Activated T-cell treated with anti-CD3 and anti-CD28 coated beads, Interleukin-2, amount 50 U/mL, for 72 hours (primary cell): ENCODE measurements at regions not wholly inside any gene's neighbourhood (a gene's known extent, or its start where the extent isn't known, plus 50 kb on each side); places are given as distances from the start of the nearest gene placed in this dataset.

Source experiments
- ATAC-seq, 2 donors: fragments of 150-1000 bp; cut with Tn5 transposase; replicated peaks in 1 of 2; 2 replicates each; pipeline ENCODE4 v1.10.0; 2021; ENCODE audit warnings: moderate library complexity in 2 of 2, mild to moderate bottlenecking in 1 of 2
- DNase-seq, 2 donors: peaks; one replicate each; pipeline ENCODE4 v3.0.0; 2021 to 2022; ENCODE audit warnings: mixed read lengths in 1 of 2
- H3K27ac Mint-ChIP-seq: one replicate; pipeline ENCODE4 v1.8.0; 2022; ENCODE audit warnings: mild to moderate bottlenecking, moderate library complexity, mixed read lengths
- H3K27me3 Mint-ChIP-seq: one replicate; pipeline ENCODE4 v1.8.0; 2022; ENCODE audit warnings: low read depth, mixed read lengths
- H3K36me3 Mint-ChIP-seq, 2 donors: one replicate each; pipeline ENCODE4 v1.8.0; 2022; ENCODE audit warnings: mixed read lengths in 2 of 2, mild to moderate bottlenecking in 1 of 2; ENCODE audit not compliant: insufficient read depth in 2 of 2
- H3K4me1 Mint-ChIP-seq: one replicate; pipeline ENCODE4 v1.8.0; 2022; ENCODE audit warnings: low read depth, mixed read lengths
- H3K4me3 Mint-ChIP-seq, 2 donors: one replicate each; pipeline ENCODE4 v1.8.0; 2022; ENCODE audit warnings: mild to moderate bottlenecking in 2 of 2, mixed read lengths in 2 of 2, moderate library complexity in 2 of 2
- H3K9me3 Mint-ChIP-seq, 2 donors: one replicate each; pipeline ENCODE4 v1.8.0; 2022; ENCODE audit warnings: mixed read lengths in 2 of 2

DNA sequence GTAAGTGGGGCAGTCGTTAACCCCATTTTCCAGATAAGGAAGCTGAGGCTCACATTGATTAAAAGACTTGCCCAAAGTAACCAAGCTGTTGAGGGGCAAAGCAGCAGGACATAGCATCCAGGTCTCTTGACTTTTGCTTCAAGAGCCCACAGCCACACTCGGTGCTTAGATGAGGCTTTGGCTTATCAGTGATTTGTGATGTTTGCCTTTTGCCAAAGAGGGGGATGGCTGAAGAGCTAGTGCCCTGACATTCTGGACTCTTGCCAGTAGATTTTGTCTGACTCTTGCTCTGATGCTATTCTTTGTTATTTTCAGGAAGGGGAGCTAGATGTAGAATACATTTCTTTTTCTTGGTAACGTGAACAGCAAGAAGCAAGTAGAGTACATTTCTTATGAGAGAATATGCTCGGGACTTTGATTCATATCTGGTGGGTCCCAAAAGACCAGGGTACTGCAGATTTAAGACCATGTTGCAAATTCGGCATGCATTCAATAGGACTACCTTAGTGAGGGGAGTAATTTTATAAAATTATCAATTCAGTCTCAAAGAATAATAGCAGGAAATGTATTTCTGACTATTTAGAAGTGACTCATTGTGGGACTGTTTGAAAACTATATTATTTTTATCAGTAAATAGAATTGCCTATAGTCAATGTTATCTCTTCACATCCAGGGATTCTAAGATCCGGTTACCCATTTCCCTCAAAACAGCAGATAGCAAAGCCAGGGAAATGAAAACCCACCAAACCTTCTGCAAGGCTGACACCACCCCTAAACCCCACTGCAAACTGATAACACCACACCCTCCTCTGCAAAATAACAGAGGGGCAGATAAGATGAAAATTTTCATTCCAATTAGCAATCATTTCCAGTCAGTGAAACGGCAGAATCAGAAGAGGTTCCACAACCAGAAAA, 180.0 kb upstream of the BMPER start:
- H3K4me3 Mint-ChIP-seq, result no peak overlapping the region
- DNase-seq (no peak), ATAC-seq (no peak)
- peaks cover 0 to 2% of the 10 kb centered on the region in 2 donors for H3K9me3 Mint-ChIP-seq
- no peaks in the 10 kb centered on the region for H3K4me1 Mint-ChIP-seq
- no peak overlapping the region for H3K27ac Mint-ChIP-seq
- no peaks in the 10 kb centered on the region for H3K27me3 Mint-ChIP-seq
- H3K36me3 Mint-ChIP-seq, result no peaks in the 10 kb centered on the region

DNA sequence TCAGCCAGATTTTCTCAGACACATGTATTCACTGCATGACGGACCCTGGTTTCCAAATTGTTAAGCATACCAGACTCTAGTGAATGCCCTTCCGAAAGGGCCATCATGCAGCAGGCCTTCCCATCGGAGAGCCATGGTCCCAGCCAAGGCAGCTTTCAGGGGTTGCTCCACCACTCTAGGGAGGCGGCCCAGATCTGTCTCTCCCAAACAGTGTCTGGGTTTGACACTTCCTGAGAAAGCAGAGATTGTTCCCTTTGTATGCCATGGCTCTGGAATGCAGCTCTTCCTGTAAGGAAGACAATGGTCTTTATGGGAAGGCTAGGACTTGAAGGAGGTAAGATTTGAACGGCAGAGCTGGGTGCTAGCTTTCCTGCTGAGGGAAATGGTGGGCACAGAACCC, 178.8 kb upstream of the BMPER start:
- ATAC-seq, result no peak
- Mint-ChIP-seq H3K27me3 (no peaks in the 10 kb centered on the region), H3K9me3 (peaks cover 0 to 2% of the 10 kb centered on the region in 2 donors), H3K27ac (no peak overlapping the region), H3K36me3 (no peaks in the 10 kb centered on the region), H3K4me1 (no peaks in the 10 kb centered on the region), H3K4me3 (no peak overlapping the region)
- DNase-seq, result no peak

DNA sequence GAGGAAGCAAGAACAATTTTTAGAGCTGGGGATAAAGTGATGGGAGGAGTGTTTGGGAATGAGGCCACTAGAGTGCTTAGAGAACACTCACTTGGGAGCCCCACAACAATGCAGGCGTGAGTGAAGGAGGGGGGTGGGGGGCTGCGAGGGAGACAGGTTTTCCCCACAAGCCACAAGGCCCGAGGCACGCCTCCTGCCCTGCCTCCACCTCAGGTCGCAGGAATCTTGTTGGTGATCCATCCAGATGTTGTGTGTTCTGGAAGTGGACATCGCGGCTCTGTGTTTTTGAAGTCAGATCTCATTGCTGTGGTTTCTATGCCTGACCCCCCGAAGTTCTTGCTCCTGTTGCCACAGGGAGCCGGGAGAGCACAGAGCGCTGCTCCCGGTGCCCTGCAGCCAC, 178.0 kb upstream of the BMPER start:
- Mint-ChIP-seq H3K36me3 (no peaks in the 10 kb centered on the region), H3K27me3 (no peaks in the 10 kb centered on the region), H3K27ac (no peak overlapping the region), H3K4me1 (no peaks in the 10 kb centered on the region), H3K9me3 (peaks cover 0 to 2% of the 10 kb centered on the region in 2 donors), H3K4me3 (no peak overlapping the region)
- DNase-seq (no peak), ATAC-seq (no peak)

DNA sequence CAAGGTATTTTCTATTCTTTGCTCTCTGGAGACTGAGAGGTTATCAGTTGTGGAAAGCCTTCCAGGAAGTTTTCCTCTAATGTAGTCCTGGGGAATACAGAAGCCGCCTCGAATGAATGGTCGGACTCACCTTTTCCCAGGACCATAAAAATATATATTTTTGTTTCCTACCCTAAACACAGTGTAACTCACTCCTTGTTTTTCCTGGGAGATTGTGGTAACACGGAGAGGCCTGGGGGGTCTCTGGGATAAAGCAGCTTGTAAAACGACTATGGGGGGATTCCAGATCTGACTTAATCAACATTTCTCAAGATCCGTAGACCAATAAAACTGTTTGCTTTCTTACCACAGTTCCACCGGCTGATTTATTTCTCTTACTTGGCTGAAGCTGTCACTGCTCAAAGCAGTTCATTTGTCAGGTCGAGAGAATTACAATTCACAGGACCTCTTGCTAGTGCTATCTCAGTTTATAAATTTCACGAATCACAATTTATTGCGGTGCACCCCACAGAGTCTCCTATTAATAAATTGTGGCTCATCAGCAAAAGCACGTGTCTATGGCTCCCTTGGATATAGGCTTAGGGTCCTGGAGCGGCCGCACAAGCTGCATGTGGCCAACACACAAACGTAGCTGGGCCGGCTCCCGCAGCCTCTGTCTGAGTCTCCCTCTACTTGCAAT, 176.3 kb upstream of the BMPER start:
- Mint-ChIP-seq H3K9me3 (peaks cover 0 to 2% of the 10 kb centered on the region in 2 donors), H3K4me3 (no peak overlapping the region), H3K36me3 (no peaks in the 10 kb centered on the region), H3K27me3 (no peaks in the 10 kb centered on the region), H3K4me1 (no peaks in the 10 kb centered on the region), H3K27ac (no peak overlapping the region)
- DNase-seq (no peak), ATAC-seq (no peak)

DNA sequence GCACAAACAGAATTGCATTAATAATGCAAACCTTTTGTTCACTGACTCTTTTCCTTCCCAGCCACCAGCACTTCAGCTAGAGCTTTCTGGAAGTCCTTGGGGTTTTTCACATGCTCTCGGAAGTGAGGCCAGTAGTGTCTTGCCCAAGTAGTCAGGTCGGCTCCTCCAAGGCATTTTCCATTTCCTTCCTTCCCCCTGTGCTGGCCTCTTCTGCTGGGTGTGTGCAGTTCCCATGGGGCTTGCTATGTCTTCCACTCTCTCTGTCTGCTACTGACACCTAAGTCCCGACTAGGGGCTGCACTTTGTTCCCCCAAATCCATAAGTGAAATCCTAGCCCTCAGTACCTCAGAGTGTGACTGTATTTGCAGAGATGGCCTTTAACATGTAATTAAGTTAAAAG, 175.6 kb upstream of the BMPER start:
- ATAC-seq (no peak), DNase-seq (no peak)
- Mint-ChIP-seq H3K4me1 (no peaks in the 10 kb centered on the region), H3K27ac (no peak overlapping the region), H3K36me3 (no peaks in the 10 kb centered on the region), H3K9me3 (peaks cover 0 to 2% of the 10 kb centered on the region in 2 donors), H3K27me3 (no peaks in the 10 kb centered on the region), H3K4me3 (no peak overlapping the region)

DNA sequence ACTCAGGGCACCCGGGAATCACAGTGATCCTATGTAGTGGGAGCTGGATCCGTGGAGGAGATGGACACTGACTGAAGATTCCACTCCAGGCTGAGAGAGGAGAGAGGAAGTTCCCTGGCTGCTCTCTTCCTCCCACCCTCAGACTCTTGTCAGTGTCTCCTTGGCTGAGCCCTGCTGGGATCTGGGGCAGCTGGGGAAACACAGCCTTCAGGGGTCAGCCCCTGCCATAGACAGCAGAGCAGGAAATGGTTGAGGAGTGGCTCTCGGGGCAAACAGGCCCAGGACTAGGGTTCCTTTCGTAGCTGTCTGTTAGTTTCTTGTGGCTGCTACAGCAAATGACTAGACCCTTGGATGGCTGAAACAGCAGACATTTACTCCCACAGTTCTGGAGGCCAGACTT, 174.4 kb upstream of the BMPER start:
- Mint-ChIP-seq H3K9me3 (peaks cover 0 to 2% of the 10 kb centered on the region in 2 donors), H3K36me3 (no peaks in the 10 kb centered on the region), H3K27me3 (no peaks in the 10 kb centered on the region), H3K4me3 (no peak overlapping the region), H3K27ac (no peak overlapping the region), H3K4me1 (no peaks in the 10 kb centered on the region)
- DNase-seq, result no peak
- no peak for ATAC-seq

DNA sequence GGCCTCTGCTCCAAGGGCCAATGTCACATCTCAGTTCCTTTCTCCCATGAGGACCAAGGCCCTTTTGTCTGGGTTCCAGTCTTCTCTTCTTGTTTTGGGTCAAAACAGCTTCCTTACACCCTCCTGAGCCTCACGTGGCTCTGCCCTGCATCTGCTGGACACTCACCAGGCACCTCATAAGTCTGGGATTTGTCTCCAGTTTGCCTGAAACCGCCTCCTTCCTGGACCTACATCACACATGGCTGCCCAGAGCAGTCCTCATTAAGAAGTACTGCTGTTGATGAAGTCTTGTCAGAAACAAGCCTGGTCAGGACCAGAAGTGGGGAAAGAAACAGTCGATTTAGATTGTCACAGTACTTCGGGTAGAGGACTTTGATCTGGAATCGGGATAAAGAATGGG, 173.4 kb upstream of the BMPER start:
- H3K4me3 Mint-ChIP-seq, result no peak overlapping the region

DNA sequence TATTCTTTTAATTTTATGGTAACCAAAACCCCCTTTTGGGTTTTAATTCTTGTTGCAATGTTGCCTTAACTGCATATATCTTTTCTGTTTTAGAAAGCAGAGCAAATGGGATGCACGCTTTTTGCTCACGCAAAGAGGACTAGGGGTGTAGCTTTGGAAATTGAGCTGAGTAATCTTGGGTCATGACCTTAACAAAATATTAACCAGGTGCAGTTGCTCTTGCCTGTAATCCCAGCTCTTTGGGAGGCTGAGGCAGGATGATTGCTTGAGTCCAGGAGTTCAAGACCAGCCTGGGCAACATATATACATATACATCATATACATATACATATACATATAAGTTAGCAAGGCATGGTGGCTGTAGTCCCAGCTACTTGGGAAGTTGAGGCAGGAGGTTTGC, 172.9 kb upstream of the BMPER start:
- Mint-ChIP-seq H3K36me3 (no peaks in the 10 kb centered on the region), H3K27ac (no peak overlapping the region), H3K9me3 (peaks cover 2 to 3% of the 10 kb centered on the region in 2 donors), H3K27me3 (no peaks in the 10 kb centered on the region), H3K4me1 (no peaks in the 10 kb centered on the region), H3K4me3 (no peak overlapping the region)
- no peak for DNase-seq
- ATAC-seq, result no peak

More for the DNA sequence above, 173.4 kb upstream of the BMPER start:
- ATAC-seq (no peak), DNase-seq (no peak)
- no peaks in the 10 kb centered on the region for H3K27me3 Mint-ChIP-seq
- H3K36me3 Mint-ChIP-seq, result no peaks in the 10 kb centered on the region
- no peak overlapping the region for H3K27ac Mint-ChIP-seq
- H3K9me3 Mint-ChIP-seq, result peaks cover 0 to 2% of the 10 kb centered on the region in 2 donors
- H3K4me1 Mint-ChIP-seq, result no peaks in the 10 kb centered on the region

DNA sequence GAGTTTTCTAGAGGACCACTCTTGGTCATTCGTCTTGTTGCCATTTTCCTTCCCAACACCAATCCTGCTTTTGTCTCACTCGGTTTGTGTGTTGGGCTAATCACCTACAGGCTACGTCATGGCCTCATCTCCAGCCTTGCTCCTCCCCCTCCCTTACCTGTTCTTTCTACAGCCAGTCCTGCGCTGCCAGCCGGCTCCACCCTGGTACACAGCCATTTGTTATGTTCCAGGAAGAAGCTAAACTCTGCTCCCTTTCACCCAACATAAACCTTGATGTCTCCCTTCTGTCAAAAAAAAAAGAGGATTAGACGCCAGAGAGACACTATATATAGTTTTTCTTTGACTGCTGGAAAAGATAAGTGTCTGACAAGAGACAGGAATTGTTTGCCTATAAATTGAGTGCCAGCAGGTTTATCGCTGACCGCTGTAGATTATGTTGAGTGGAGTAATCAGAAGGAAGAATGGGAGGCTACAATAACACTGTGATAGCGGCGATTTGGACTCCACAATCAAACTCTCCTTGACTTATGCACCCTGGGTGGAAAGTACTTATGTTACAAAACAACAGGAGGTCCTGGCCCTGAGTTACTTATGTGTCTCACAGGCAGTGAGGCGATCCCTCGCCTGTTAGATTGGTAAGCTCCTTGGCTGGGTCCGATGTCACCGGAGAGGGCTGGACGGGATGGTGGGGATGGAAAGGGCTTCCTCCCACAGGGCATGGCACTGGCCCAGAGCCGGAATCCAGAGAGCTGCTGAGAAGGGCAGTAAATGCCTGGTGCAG, 171.3 kb upstream of the BMPER start:
- ATAC-seq, result no peak
- Mint-ChIP-seq H3K9me3 (peaks cover 2 to 3% of the 10 kb centered on the region in 2 donors), H3K27ac (no peak overlapping the region), H3K36me3 (no peaks in the 10 kb centered on the region), H3K4me3 (no peak overlapping the region), H3K4me1 (no peaks in the 10 kb centered on the region), H3K27me3 (no peaks in the 10 kb centered on the region)
- no peak for DNase-seq

DNA sequence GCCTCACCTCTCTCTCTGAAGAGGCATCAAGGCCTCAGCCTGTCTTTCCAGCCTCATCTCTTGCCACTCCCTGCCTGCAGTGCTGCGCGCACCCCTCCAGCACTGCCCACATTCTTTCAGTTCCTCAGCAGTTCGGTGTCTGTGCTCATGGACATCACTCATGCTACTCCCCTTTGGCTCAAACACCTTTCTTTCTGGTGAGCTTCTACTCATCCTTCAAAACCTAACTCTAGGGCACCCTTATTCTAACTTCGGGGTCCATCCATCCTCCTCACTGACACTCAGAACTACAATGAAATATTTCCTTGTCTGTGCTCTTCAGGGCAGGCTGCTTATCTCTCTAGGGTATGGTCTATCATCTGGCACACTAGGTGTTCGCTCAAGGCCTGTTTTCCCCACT, 169.9 kb upstream of the BMPER start:
- no peak overlapping the region for H3K4me3 Mint-ChIP-seq
- peaks cover 0 to 3% of the 10 kb centered on the region in 2 donors for H3K9me3 Mint-ChIP-seq
- DNase-seq (no peak), ATAC-seq (no peak)
- no peaks in the 10 kb centered on the region for H3K4me1 Mint-ChIP-seq
- H3K27me3 Mint-ChIP-seq, result no peaks in the 10 kb centered on the region
- H3K27ac Mint-ChIP-seq, result no peak overlapping the region
- H3K36me3 Mint-ChIP-seq, result no peaks in the 10 kb centered on the region

DNA sequence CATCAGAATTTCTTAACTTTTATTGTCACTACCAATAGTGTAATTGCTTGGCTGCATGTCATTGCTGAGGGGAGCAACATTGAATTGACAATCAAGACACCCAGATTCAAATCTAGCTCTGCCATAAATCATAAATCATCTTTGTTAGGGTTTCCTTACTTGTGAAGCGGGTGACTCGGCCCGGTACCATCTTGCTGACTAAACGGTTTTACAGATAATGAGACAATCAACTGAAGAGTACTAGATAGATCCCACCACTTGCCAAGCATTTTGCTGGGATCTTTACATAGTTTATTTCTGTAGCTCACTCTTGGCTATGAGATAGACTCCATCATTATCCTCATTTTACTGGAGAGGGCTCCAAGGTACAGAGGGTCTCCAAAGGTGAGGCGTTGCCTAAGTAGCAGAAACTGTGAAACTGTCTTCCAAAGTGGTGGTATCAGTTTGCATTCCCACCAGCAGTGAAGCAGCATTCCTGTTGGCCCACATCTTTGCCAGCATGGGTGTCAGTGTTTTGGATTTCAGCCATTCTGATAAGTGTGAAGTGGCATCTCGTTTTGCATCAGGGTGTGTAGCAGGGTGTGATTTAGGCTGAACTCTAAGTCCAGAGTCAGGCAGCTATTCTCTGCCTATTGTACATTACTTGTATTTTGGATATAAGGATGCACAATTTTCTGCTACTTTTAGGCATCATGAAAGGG, 168.7 kb upstream of the BMPER start:
- no peak for ATAC-seq
- H3K9me3 Mint-ChIP-seq, result peaks cover 0 to 3% of the 10 kb centered on the region in 2 donors
- no peaks in the 10 kb centered on the region for H3K4me1 Mint-ChIP-seq
- DNase-seq, result no peak
- no peaks in the 10 kb centered on the region for H3K27me3 Mint-ChIP-seq
- no peaks in the 10 kb centered on the region for H3K36me3 Mint-ChIP-seq
- no peak overlapping the region for H3K4me3 Mint-ChIP-seq
- H3K27ac Mint-ChIP-seq, result no peak overlapping the region

DNA sequence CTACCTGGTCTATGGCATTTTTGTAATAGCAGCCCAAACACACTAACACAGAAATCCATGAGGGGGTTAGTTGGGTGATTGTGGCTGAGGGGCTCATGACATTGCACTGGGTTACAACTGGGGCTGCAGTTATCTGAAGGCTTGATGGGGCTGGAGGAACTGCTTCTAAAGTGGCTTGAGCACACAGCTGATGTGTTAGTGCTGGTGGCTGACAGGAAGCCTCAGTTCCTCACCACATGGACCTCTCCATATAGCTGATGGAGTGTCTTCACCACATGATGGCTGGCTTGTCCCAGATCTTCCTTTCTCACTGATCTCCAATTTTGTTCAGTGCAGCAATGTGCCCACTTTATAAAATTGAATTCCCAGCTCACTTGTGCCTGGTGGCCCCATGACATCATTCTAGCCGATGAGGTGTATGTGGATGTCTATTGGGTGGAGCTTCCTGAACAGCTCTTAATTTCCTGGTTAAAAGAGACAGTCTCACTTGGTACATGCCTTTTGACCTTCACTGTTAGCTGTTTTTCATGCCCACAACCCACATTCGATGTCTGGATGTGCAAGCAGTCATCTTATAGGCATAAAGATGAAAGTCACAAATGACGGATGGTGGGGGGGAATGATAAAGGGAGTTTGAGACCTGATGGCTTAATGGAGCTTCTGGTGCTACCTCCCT, 166.9 kb upstream of the BMPER start:
- ATAC-seq (no peak), DNase-seq (no peak)
- Mint-ChIP-seq H3K4me3 (no peak overlapping the region), H3K9me3 (peaks cover 0 to 5% of the 10 kb centered on the region in 2 donors), H3K36me3 (no peaks in the 10 kb centered on the region), H3K4me1 (no peaks in the 10 kb centered on the region), H3K27me3 (no peaks in the 10 kb centered on the region), H3K27ac (no peak overlapping the region)
